DMS153 treated with DMSO at 0.1 percent for 48 hours (cell line): ENCODE measurements at regions not wholly inside any gene's neighbourhood (a gene's known extent, or its start where the extent isn't known, plus 50 kb on each side); places are given as distances from the start of the nearest gene placed in this dataset.
"Not testable (repeated sequence)": the region's sequence is repeated elsewhere in the genome, so short reads cannot be mapped to it uniquely, and the experiment has no call there.

ENCODE experiments used
- DNase-seq: peaks from one replicate; lab custom pipeline; 2025; ENCODE audit not compliant: unreplicated experiment; lab: John Stamatoyannopoulos, UW

DNA sequence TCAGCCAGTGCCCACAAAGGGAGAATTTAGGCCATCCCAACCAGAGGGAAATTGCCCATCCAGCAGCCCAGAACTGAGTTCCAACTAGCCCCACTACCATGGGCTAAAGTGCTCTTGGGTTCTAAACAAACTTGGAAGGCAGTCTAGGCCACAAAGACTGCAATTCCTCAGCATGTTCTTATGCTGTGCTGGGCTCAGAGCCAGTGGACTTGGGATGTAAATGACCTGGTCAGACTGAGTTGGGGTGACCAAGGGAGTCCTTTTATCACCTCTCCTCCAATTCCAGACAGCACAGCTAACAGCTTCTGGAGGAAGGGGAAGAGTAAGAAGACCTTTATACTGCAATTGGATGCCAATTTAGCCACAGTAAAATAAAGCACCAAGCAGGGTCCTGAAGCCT lies 607.2 kb upstream of the KCND2 start:
- no peak for DNase-seq

DNA sequence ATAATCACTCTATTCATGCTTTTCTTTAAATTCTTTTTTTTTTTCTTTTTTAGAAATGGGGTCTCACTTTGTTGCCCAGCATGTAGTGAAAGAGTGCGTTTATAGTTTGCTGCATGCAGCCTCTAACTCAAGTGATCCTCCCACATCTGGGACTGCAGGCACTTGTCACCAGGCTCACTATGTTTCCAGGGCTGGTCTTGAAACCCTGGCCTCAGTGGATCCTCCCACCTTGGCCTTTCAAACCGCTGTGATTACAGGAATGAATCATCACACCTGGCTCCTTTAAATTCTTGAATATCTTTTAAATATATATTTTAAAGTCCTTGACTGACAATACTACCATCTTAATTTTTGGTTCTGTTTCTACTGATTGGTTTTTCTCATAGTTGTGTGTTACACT lies 591.6 kb upstream of the KCND2 start:
- DNase-seq = no peak

DNA sequence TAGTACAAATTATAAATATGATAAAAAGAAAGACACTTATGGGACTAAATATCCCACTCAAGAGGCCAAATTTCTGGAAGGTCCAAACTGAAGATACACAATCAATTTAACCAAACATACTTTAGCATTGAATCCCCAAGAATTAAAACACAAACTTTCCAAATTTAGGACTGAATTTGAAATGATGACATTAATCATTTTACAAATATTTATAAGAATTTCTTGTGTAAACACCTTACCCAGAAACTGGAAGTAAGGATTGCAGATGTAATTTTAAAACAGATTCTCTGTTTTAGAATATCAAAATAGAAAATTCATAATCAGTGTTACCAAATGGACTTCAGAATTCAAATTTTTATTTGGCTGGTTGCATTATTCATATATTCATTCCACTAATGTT lies 588.2 kb upstream of the KCND2 start:
- no peak for DNase-seq

DNA sequence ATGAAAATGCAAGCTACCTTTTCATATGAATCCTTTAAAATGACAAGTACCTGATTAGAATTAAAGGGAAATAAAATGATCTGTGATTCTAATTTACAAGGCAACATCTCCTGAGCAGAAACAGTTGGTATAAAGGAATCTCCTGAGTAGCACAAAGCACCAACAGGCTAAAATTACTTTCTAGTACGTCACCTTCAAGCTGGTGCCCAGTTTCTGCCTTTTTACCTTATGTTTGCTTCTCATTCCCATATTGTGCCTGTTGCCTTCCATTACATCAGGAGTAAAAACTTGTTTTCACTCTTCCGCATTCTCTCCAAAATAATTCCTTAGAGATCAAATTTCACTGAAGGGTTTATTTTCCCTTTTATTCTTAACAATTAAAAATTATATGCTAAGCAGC lies 587.1 kb upstream of the KCND2 start:
- DNase-seq = no peak

DNA sequence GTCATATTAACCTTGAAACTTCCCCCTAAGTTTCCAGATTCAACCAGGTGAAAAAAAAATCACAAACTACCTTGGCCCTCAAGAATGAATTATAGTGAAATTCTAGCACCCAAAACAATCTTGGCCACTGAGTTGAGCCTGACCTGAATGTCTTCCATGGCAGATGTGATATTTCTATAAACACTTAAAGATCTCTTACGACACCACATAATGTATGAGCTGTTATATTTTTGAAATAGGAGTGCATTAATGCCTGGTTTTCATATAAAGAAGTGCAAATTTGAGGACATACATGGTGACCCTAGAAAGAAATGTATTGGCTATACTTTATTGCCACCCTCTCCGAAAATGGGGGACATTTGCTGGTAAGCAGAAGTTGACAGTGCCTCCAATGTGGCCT lies 584.1 kb upstream of the KCND2 start:
- DNase-seq = no peak

DNA sequence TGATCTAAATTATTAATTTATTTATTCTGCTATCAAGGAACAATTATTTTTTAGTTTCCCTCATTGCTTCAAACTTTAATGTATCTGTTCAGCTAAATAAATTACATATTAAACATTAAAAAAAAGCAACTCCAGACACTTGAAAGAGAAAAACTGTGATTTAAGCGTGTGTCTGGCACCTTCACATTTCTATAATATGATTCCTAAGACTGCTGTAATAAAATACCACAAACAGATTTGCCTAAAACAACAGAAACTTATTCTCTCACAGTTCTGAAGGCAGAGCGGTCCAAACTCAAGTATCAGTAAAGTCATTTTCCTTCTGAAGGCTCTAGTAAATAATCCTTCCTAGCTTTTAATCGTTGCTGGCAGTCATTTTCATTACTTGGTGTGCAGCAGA lies 580.4 kb upstream of the KCND2 start:
- no peak for DNase-seq

DNA sequence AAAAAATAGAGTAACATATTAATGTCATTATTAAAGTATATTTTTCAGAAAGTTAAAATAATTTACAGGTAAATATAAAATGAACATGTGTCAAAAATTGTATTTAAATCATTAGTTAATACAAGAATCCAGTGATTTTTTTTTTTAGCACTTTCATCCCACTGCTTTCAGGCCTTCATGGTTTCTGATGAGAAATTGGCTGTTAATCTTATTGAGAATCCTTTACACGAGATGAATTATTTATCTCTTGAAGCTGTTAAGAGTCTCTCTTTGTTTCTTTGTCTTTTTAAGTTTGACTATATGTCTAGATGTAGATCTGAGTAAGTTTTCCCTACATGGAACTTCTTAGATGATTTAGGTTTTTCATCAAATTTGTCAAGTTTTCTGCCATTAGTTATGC lies 578.5 kb upstream of the KCND2 start:
- DNase-seq = no peak

DNA sequence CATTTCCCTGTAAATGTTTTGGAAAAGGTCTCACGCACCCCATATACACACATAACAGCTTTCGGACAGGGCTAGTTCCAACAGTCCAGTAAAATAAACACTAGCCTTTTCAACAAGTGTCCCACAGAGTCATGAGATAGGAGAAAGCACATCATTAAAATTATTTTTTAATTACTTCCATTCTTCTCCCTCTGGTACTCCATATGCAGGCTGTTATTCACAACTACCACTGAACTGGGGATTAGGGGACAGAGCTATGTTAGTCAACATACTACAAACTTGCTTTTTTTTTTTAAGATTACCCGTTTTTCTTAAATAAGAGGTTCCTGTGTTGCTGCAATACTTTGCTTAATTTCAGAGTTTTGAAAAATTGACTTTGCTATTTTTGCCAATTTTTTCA lies 576.6 kb upstream of the KCND2 start:
- no peak for DNase-seq

DNA sequence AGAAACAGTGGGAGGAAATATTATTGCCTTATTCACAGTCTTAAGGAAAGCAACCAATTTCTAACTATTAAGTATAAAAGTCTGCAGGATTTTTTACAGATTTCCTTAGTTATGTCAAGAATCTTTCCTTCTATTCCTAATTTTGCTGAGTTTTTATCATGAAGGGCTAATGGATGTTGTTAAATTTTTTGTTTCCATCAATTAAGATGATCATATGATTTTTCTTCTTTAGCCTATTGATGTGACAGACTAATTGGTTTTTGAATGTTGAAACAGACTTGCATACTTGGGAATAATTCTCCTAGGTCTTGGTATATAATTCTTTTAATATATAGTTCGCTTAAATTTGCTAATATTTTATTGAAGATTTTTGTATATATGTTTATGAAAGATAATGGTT lies 569.1 kb upstream of the KCND2 start:
- DNase-seq = no peak

DNA sequence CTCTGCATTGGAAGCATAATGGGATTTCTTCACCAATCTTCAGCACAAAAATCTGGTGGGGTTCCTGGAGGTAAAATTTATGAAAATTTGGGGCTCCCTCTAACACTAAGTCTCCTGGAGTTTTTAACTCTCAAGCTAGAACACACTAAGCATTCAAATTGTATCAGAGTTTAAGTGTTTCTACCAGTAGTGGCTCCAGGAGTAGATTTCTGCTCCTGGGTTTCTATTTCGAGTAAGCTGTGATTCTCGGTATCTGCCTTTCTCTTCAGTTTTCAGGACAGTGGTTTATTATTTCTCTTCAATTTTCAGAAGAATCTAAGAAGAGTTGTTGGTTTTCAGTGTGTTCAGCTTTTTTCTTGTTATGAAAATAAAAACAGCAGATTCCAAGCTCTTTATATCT lies 566.4 kb upstream of the KCND2 start:
- no peak for DNase-seq

DNA sequence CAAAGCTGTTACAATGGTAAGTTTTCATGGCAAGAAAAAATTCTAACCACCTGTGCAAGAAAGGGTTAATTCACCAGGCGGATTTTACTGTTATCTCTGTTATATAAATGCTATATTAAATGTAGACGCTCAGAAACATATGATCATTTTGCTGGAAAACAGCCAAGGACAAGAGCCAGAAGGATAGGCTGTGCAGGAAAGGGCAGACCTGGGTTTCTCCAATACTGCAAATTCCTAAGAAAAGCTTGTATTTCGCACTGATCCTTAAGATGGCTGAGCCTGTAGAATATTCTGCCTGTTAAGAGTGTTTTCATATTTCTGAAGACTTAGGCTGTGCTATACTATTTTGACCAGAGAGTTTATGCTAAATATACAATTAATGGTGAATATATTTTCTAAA lies 564.1 kb upstream of the KCND2 start:
- no peak for DNase-seq

DNA sequence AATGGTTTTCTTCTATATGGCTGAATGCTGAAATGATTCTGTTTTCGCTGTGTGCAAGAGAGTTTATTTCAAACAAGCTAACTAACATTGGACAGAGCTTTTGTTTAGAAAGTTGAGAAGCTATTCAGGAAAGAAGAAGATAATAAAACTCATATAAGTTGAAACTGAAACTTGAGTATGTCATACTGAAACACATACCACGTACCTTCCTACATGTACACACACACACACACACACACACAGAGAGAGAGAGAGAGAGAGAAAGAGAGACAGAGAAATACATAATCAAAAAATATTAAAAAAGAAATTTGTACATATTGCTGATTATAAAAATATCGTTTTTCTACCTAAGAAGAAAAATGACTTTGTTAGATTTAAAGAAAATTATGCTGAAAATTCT lies 561.9 kb upstream of the KCND2 start:
- DNase-seq = no peak

DNA sequence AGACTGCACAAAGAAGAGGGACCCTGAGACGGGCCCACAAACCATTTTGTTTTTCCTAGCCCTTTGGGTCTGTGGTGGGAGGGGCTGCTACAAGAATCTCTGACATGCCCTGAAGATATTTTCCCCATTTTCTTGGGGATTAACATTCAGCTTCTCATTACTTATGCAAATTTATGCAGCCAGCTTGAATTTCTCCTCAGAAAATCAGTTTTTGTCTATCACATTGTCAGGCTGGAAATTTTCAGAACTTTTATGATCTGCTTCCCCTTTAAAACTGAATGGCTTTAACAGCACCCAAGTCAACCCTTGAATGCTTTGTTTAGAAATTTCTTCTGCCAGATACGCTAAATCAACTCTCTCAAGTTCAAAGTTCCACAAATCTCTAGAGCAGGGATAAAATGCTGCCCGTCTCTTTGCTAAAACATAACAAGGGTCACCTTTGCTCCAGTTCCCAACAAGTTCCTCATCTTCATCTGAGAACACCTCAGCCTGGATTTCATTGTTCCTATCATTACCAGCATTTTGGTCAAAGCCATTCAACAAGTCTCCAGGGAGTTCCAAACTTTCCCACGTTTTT lies 560.0 kb upstream of the KCND2 start:
- DNase-seq = no peak

DNA sequence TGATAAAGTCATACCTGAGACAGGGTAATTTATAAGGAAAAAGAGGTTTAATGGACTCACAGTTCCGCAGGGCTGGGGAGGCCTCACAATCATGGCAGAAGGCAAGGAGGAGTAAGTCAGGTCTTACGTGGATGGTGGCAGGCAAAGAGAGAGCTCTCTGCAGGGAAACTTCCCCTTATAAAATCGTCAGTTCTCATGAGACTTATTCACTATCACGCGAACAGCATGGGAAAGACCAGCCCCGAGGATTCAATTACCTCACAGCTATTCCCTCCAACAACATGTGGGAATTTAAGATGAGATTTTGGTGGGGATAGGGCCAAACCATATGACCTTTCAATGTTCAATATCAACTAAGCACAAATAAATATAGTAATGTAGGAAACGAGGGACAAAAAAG lies 559.4 kb upstream of the KCND2 start:
- DNase-seq = no peak

DNA sequence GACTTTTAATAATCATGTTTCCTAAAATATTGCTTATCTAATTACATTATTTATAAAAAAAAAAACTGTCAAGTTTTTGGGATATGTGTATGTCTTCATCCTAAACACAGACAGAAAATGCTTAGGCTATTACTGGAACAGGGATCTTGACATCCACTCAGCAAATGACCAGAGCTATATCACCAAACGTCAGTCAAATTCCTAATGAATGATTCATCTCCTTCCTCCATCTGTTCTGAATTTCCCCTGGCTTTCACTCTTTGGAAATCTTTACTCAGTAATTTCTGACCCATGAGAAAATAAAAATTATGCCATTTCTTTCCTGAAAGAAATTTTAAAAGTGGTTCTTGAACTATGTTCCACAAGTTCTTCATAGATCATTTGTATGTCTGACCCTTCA lies 552.4 kb upstream of the KCND2 start:
- DNase-seq = no peak

DNA sequence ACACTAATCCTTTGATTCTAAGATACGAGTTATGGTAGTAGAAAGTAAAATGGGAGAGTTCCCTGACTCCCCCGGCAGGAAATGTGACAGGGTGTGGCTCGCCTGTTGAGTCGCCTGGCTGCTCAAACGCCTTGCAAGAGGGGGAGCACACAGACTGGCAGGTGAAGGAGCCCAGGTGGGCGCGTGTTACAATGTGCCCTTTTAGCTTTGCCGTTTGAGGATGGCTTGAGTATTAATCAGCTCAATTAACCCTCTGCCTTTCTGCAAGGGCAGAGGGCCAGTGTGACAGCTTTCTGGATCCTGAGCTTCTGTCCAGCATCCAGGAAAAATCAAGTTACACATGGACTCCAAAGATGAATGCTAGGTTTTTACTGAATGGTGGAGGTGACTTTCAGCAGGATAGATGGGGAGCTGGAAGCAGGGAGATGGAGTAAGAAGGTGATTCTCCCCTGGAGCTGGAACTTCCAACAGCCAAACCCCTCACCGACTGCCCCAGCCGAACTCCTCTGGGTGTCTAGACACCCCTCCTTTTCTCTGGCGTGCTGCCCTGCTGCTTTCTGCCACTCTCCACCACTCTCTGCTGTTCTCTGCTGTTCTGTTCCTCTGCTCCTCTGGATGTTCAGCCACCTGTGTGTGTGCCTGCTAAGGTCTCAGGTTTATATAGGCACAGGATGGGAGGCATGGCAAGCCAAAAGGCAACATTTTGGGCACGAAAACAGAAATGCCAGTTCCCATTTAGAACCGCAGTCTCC lies 548.8 kb upstream of the KCND2 start:
- DNase-seq = no peak

DNA sequence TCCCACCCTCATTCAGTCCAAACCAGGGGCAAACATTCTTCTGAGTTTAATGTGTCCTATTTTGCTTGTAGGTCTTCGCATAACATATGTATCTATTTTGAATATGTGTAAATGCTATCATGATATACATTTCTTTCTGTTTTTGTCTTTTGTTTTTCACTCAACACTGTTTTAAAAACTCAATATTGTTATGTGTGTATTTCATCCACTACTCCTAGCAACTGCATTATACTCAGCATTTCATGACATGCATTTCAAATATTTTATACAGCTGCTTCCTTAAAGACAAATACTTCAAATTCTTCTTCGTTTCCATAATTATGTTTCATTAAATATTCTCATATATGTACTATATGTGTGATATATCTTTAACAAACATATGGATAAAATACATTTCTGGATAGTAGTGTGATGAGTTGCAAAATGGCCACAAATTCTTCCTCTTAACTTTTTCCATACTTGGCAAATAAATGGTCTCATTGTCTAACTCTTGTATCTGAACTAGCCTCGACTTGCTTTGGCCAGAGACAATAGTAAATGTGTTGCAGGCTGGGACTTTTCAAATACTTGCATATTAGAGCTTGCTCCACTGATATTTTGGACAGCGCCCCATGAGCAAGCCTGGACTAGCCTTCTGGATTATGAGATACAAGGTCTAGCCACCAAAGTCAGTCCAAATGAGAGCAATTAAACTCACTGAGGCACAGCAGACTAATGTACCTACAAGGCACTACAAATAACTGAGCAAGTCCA lies 539.7 kb upstream of the KCND2 start:
- DNase-seq = no peak

DNA sequence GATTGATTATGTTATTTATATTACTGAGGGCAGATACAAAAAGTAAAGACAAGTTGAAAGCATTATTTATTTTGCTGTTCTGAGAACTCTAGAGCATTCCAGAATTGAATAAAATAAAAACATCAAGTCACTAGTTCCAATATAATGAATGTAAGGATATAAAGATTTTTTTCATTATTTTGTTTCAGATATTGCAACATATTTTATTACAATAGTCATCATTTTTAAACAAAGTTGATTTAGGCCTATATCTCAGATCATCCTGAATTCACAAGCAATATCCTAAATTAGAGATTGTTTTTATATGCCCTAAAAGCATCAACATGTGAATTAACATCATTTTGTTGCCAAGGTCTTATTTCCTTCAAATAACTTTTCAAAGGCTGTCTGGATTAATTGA lies 535.6 kb upstream of the KCND2 start:
- DNase-seq = no peak

DNA sequence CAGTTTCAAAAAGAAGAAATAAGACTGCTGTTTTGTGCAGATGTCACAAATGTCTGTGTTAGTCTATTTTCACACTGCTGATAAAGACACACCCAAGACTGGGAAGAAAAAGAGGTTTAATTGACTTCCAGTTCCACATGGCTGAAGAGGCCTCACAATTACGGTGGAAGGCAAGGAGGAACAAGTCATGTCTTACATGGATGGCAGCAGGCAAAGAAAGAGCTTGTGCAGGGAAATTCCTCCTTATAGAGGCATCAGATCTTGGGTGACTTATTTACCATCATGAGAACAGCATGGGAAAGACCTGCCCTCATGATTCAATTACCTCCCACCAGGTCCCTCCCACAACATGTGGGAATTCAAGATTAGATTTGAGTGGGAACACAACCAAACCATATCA lies 527.7 kb upstream of the KCND2 start:
- DNase-seq = not testable (repeated sequence)

DNA sequence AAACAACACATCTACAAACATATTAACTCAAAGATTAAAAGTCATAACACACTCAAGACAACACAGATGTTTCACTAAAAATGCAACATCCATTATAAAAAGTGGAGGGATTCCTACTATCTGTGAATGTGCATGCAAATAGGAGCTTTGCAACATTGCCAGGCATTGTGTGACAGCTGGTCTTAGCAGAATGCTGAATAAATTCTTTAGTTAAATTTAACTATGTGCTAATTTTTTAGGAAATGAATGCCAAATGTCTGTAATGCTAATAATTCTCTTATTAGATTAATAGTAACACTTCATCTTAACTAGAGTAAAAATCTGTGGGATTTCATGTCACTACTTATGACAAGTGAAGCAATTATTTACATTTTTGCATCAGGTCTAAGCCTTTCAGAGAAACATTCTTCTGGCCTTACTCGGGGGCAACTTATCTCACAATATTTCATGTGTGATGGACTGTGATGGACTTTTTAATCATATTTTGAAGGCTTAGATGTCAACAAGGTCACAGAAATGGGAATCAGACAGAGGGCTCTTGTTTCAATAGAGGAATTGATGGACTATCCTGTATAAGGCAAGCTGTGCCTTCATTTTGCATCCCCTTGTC lies 524.6 kb upstream of the KCND2 start:
- no peak for DNase-seq

DNA sequence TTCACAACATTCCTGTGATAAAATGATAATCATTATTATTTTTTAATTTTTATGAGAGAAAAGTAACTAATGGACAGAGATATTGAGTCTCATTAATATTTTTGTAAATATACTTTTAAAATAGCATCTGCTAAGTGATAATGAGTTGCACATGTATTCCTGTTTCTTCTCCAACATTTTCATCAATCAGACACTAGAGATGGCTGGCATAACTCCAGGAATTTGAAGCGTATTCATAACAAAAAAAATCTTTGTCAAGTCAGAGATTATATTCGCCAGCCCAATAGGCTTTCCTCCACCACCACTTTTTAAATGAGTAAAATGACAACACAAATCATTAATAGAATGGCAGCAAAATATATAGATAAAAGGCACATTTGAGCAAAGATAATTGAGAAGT lies 524.0 kb upstream of the KCND2 start:
- DNase-seq = no peak

DNA sequence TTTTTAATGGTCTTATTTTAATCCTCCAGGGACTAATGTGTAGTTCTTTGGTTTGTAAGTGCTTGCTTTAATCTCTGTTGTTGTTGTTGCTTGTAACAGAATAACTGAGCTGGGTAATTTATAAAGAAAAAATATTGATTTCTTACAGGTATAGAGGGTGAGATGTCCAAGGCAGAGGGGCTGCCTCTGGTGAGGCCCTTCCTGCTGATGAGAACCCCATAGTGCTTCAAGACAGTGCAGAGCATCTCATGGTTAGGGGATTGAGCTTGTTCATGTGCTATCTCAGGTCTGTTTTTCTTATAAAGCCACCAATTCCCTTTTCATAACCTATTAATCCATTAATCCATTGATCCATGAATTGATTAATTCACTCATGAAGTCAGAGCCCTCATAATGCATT lies 516.3 kb upstream of the KCND2 start:
- no peak for DNase-seq
